Keratinocyte (primary cell): ENCODE measurements at regions not wholly inside any gene's neighbourhood (a gene's known extent, or its start where the extent isn't known, plus 50 kb on each side); places are given as distances from the start of the nearest gene placed in this dataset.

Experiments
- EZH2 ChIP-seq: IDR thresholded peaks from one replicate; pipeline ENCODE4 v1.6.1; 2012; ENCODE audit warnings: inconsistent platforms, mild to moderate bottlenecking, low read length, moderate library complexity
- TF ChIP-seq, protein P1 (sequence below), 3 experiments: IDR thresholded peaks in 1 of 3; conservative IDR thresholded peaks in 1 of 3; optimal IDR thresholded peaks in 1 of 3; 2 replicates in 2 of 3; 3 replicates in 1 of 3; pipeline versions ENCODE3 to v1.5.1; 2011; ENCODE audit warnings: low read length in 3 of 3, mild to moderate bottlenecking in 3 of 3, moderate library complexity in 2 of 3, control low read depth in 1 of 3, inconsistent platforms in 1 of 3; ENCODE audit not compliant: insufficient read depth in 2 of 3; ENCODE audit errors: extremely low read depth in 1 of 3

DNA sequence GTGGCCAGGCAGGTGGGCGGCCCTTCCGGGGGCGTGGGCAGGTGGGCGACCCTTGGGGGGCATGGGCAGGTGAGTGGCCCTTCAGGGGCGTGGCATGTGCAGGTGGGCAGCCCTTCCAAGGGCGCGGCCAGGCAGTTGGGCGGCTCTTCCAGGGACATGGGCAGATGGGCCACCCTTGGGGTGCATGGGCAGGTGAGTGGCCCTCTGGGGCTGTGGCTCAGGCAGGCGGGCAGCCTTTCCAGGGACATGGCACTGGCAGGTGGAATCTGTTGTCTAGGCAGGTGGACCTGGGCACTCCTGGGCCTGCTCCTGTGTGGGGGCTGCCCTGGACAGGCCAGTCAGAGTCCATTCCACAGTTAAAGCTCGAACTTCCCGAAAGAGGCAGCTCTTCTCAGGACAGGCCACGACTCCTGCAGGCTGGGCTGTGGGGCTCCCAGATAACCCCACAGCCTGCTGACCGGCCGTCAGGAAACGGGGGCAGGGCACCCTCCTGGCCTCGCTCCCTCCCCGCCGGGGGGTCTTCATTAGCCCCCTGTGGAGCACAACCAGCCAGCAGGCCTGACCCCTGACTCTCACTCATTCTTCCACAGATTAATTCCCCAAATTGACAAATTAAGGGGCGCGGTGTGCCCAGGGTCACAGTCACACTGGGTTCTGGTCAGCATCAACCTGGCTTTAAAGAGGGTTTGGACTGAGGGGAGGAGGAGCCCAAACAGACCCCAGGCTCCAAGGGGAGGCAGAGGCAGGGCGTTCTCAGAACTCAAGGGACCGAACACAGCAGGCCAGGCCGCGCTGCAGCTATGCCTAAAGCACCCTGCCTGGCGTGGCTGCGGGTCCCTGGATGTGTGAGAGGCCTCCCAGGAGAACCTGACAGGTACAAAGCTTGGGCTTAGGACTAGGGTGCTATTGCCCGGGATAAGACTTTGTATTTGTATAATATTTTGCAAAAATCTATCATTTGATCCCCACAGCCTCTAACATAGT lies 130.0 kb downstream of the DLL1 start:
- TF ChIP-seq, protein P1, sequence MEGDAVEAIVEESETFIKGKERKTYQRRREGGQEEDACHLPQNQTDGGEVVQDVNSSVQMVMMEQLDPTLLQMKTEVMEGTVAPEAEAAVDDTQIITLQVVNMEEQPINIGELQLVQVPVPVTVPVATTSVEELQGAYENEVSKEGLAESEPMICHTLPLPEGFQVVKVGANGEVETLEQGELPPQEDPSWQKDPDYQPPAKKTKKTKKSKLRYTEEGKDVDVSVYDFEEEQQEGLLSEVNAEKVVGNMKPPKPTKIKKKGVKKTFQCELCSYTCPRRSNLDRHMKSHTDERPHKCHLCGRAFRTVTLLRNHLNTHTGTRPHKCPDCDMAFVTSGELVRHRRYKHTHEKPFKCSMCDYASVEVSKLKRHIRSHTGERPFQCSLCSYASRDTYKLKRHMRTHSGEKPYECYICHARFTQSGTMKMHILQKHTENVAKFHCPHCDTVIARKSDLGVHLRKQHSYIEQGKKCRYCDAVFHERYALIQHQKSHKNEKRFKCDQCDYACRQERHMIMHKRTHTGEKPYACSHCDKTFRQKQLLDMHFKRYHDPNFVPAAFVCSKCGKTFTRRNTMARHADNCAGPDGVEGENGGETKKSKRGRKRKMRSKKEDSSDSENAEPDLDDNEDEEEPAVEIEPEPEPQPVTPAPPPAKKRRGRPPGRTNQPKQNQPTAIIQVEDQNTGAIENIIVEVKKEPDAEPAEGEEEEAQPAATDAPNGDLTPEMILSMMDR (optimal IDR thresholded peaks at IDR 0.05 in 1 of 3, IDR thresholded peaks at IDR 0.05 in 1 of 3, conservative IDR thresholded peaks at IDR 0.05 in 1 of 3; ENCODE audit: extremely low read depth in 1 of 3, insufficient read depth in 2 of 3, low read length in 3 of 3) = no peak
- TF ChIP-seq EZH2 = no peak
